Natural killer cell (primary cell): ENCODE measurements at regions not wholly inside any gene's neighbourhood (a gene's known extent, or its start where the extent isn't known, plus 50 kb on each side); places are given as distances from the start of the nearest gene placed in this dataset.

ENCODE experiments used
- ATAC-seq, 3 donors: fragments of 150-1000 bp in 2 of 3; fragments of 200-7000 bp in 1 of 3; cut with Tn5 transposase; 1 replicate in 1 of 3; 2 replicates in 2 of 3; pipeline ENCODE4 v1.10.0; 2021; ENCODE audit warnings: mild to moderate bottlenecking in 2 of 3, moderate library complexity in 2 of 3
- DNase-seq, 2 donors: peaks; one replicate each; pipeline versions ENCODE4 v3.0.0 to v3.0.0-alpha.2; 2013 to 2021; ENCODE audit warnings: mixed read lengths in 1 of 2
- H3K27ac ChIP-seq: one replicate; pipeline ENCODE4 v1.5.1; 2013; ENCODE audit warnings: mild to moderate bottlenecking, low read length
- H3K27me3 ChIP-seq: one replicate; pipeline ENCODE4 v1.6.1; 2013; ENCODE audit warnings: low read length; ENCODE audit not compliant: control insufficient read depth, insufficient read depth
- H3K36me3 ChIP-seq: one replicate; pipeline ENCODE4 v1.6.1; 2013; ENCODE audit warnings: low read length; ENCODE audit not compliant: control insufficient read depth, insufficient read depth
- H3K4me1 ChIP-seq: one replicate; pipeline ENCODE4 v1.6.1; 2013; ENCODE audit warnings: low read length; ENCODE audit not compliant: control insufficient read depth, insufficient read depth
- H3K4me3 ChIP-seq: one replicate; pipeline ENCODE4 v1.5.1; 2013; ENCODE audit warnings: low read length
- H3K9me3 ChIP-seq: one replicate; pipeline ENCODE4 v1.6.1; 2013; ENCODE audit warnings: low read length; ENCODE audit not compliant: control insufficient read depth, insufficient read depth
- H3K27ac Mint-ChIP-seq, 2 donors: one replicate each; pipeline ENCODE4 v1.8.0; 2022; ENCODE audit warnings: mild to moderate bottlenecking in 2 of 2, mixed read lengths in 2 of 2, moderate library complexity in 1 of 2
- H3K27me3 Mint-ChIP-seq, 2 donors: one replicate each; pipeline ENCODE4 v1.8.0; 2022; ENCODE audit warnings: low read depth in 2 of 2, mixed read lengths in 2 of 2
- H3K36me3 Mint-ChIP-seq: one replicate; pipeline ENCODE4 v1.8.0; 2022; ENCODE audit warnings: mixed read lengths
- H3K4me1 Mint-ChIP-seq, 2 donors: one replicate each; pipeline ENCODE4 v1.8.0; 2022; ENCODE audit warnings: mixed read lengths in 2 of 2
- H3K4me3 Mint-ChIP-seq: one replicate; pipeline ENCODE4 v1.8.0; 2022; ENCODE audit warnings: mild to moderate bottlenecking, moderate library complexity, mixed read lengths
- H3K9me3 Mint-ChIP-seq, 2 donors: one replicate each; pipeline ENCODE4 v1.8.0; 2022; ENCODE audit warnings: mixed read lengths in 2 of 2
- CTCF ChIP-seq: fragments of 200-600 bp; IDR thresholded peaks from one replicate; pipeline ENCODE4 v1.8.0; 2022; ENCODE audit warnings: antibody characterized with exemption
- WGBS: methylation state at CpG from one replicate; pipeline ENCODE4 v1.1.7; 2013; ENCODE audit warnings: missing lambda C conversion rate; ENCODE audit not compliant: insufficient coverage; 5-methylcytosine and 5-hydroxymethylcytosine counted together
- intact Hi-C: fragments of 100-400 bp; cut with micrococcal nuclease; formaldehyde crosslinking; loops from one replicate; pipeline ENCODE4 v1.14.2; 2022

- Histone ChIP-seq H3K4me3 (no peak overlapping the region), H3K9me3 (no peaks in the 10 kb centered on the region), H3K27ac (no peak overlapping the region), H3K36me3 (no peaks in the 10 kb centered on the region), H3K4me1 (no peaks in the 10 kb centered on the region), H3K27me3 (no peaks in the 10 kb centered on the region)
- H3K36me3 Mint-ChIP-seq: no peaks in the 10 kb centered on the region
- TF ChIP-seq CTCF: no peak
- no peak for ATAC-seq
- no peak overlapping the region for H3K27ac Mint-ChIP-seq
- no peak for DNase-seq
- H3K27me3 Mint-ChIP-seq: peaks cover 12 to 17% of the 10 kb centered on the region in 2 donors
- H3K9me3 Mint-ChIP-seq: no peaks in the 10 kb centered on the region
- H3K4me1 Mint-ChIP-seq: no peaks in the 10 kb centered on the region
- intact Hi-C loops: no loop called here
- 13% methylated on average over 9 of the region's 9 CpGs for WGBS
- no peak overlapping the region for H3K4me3 Mint-ChIP-seq
Measured at GRCh38 chr10:123472606-123473005, 193.5 kb upstream of the GPR26 start.

- Histone ChIP-seq H3K4me1 (no peaks in the 10 kb centered on the region), H3K27ac (no peak overlapping the region), H3K36me3 (no peaks in the 10 kb centered on the region), H3K9me3 (no peaks in the 10 kb centered on the region), H3K27me3 (no peaks in the 10 kb centered on the region), H3K4me3 (no peak overlapping the region)
- Mint-ChIP-seq H3K27me3 (peaks cover 12 to 17% of the 10 kb centered on the region in 2 donors), H3K4me3 (no peak overlapping the region), H3K27ac (no peak overlapping the region), H3K9me3 (no peaks in the 10 kb centered on the region), H3K4me1 (no peaks in the 10 kb centered on the region), H3K36me3 (no peaks in the 10 kb centered on the region)
- WGBS: 84% methylated on average over 4 of the region's 4 CpGs
- TF ChIP-seq CTCF: no peak
- ATAC-seq: no peak
- no peak for DNase-seq
- intact Hi-C loops: no loop called here
Measured at GRCh38 chr10:123474700-123475099, 191.5 kb upstream of the GPR26 start.

GRCh38 chr10:123475466-123475865 is 190.7 kb upstream of the GPR26 start:
- ATAC-seq (no peak), DNase-seq (no peak)
- H3K27me3 Mint-ChIP-seq: peaks cover 11 to 23% of the 10 kb centered on the region in 2 donors
- H3K36me3 Mint-ChIP-seq: no peaks in the 10 kb centered on the region
- 88% methylated on average over 1 of the region's 2 CpGs for WGBS
- Histone ChIP-seq H3K27me3 (no peaks in the 10 kb centered on the region), H3K27ac (no peak overlapping the region), H3K36me3 (no peaks in the 10 kb centered on the region), H3K9me3 (no peaks in the 10 kb centered on the region), H3K4me3 (no peak overlapping the region), H3K4me1 (no peaks in the 10 kb centered on the region)
- no peak for TF ChIP-seq CTCF
- intact Hi-C loops: no loop called here
- H3K4me3 Mint-ChIP-seq: no peak overlapping the region
- H3K9me3 Mint-ChIP-seq: no peaks in the 10 kb centered on the region
- H3K4me1 Mint-ChIP-seq: no peaks in the 10 kb centered on the region
- H3K27ac Mint-ChIP-seq: no peak overlapping the region

- DNase-seq (no peak), ATAC-seq (no peak)
- 82% methylated on average over 2 of the region's 2 CpGs for WGBS
- no peaks in the 10 kb centered on the region for H3K27me3 ChIP-seq
- H3K4me3 ChIP-seq: no peak overlapping the region
- no peak overlapping the region for H3K27ac ChIP-seq
- no peaks in the 10 kb centered on the region for H3K9me3 ChIP-seq
- no peaks in the 10 kb centered on the region for H3K4me1 ChIP-seq
- Mint-ChIP-seq H3K9me3 (no peaks in the 10 kb centered on the region), H3K4me1 (no peaks in the 10 kb centered on the region), H3K27ac (no peak overlapping the region), H3K36me3 (no peaks in the 10 kb centered on the region), H3K27me3 (peaks cover 10 to 24% of the 10 kb centered on the region in 2 donors), H3K4me3 (no peak overlapping the region)
- intact Hi-C loops: no loop called here
- H3K36me3 ChIP-seq: no peaks in the 10 kb centered on the region
- no peak for TF ChIP-seq CTCF
Measured at GRCh38 chr10:123478116-123478515, 188.0 kb upstream of the GPR26 start.
